HUDEP-2 (cell line): ENCODE measurements at regions not wholly inside any gene's neighbourhood (a gene's known extent, or its start where the extent isn't known, plus 50 kb on each side); places are given as distances from the start of the nearest gene placed in this dataset.

Experiments used
- DNase-seq, 76 experiments: peaks; one replicate each; lab custom pipeline; 2025; ENCODE audit not compliant: unreplicated experiment in 76 of 76; lab: John Stamatoyannopoulos, UW

DNA sequence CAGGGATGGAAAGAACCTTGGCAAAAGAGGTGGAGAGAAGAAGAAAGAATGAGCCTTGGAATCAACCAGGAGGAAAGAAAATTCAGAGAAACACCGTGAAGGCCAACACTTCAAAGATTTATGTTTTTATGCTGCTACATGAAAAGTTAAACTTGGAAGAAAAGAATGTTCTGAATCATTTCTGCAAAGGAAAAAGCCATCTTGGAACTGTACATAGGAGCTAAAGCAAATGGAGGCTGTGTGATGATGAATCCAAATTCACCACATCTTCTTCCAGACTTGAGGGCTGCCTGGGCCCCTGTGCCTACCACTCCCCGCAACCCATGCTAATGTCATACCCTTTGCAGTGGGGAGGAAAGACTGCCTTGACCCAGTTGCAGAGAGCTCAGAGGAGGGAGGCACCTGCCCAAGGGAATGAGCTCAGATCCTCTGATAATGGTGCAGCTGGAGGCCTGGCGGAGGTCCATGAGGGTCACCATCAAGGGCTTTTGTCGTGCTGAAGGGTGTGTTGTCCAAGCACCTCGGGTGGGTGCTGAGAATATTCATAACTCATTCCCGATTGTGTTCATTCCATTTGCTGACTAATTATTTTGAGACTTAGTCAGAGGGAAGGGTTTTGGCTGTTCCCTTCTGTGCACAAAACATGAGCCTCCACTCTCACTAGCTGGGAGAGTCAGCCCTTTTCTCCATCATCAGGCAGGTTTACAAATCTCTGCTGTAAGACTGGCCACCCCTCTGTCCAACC, 245.8 kb upstream of the JAG1 start:
- DNase-seq, result no peak

DNA sequence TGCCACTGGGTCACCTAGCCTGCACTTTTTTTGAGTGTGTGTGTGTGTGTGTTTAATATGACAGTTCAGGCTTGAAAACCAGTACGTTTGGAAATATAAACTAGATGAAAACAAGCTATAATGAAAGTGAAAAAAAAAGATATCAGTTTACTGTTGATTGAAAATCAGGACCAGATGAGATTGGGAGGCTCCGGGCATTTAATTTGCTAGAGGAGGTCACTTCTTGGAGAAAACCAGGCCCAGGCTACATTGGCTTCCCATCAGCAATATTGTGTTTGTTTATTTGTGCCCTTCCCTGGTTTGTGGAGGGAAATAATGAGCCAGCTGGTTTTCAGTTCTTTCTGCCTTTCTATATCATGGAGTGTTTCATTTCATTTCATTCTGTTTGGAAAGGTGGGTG, 246.6 kb upstream of the JAG1 start:
- no peak for DNase-seq

DNA sequence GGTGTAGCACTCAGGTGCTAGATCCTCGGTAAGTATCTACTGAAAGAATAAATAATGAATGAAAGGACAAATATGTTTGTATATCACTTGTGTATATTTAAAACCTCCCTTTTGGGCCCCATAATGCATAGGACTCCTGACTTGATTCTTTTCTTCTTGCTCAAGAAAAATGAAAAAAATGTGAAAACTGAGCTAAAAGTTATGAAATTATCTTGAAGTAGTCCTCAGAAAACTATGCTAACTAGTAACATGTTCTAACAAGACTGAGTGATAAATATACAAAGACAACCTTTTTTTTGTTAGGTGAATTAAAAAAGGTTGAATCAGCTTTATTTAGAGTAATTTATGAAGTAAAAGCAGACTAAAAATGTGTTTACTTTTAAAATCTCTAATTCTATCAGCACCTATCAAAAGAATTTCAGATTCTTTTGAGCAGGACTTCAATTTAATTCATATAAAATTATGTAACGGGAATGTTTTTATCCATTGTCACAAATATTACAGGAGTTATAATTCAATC, 247.8 kb upstream of the JAG1 start:
- no peak for DNase-seq

DNA sequence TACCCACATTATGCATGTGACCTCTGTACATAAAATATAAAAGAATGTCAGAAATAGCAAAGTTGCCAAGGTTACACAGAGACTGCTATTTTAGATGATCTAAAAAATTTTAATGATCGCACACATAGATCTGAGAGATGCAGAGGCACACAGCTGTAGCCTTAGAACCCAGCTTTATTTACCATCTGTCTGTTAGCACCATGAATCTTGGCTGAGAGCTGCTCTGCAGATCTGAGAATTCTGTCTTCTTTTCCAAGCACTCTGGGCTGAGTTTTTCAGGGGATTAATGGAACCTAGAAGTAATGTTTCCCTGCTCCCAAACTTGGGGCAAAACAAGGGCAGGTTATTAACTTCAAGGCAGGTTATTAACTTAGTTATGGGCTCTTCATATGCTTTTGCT, 248.7 kb upstream of the JAG1 start:
- DNase-seq, result no peak

DNA sequence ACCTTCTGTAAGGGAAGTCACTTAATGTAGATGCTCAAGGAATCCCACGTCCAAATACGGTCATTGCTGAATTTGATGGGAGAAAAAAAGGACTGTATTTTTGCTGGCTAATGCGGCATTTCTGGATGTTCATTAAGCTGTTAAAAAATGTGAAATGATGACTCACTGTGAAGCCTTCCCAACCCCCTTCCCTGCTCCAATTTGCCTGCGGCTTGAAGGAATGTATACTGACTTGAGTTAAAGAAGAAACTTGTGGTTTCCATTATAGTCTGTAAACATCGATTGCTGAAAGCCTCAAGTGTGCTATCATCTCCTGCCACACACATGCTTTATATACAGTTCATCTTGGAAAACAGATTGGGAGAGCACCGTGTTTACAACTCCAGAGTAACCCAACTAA, 249.1 kb upstream of the JAG1 start:
- no peak for DNase-seq

DNA sequence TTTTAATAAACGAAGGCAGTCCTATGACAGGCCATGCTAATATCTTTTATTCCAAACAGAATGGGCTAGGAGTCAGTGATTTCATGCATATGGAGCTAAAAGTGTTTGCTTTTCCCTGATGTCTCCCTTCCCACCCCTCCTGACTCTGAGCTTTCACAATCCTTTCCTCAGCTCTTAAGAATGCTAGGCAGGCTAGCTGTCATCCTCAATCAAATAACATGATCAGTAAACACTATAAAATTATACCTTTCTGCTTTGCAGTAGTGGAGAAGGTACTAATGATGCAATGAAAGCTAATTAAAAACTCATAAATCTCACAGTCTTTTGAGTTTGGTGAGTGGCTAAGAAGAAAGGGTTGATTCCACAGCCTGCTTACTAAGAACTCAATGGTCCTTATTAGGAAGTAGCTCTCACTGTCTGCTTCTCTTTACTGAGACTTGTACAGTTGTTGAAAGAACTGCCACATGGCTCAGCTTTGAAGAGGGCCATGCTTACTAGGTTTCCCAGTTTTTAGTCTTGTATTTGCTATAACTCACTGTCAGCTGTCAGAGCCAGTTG, 250.9 kb upstream of the JAG1 start:
- no peak for DNase-seq

DNA sequence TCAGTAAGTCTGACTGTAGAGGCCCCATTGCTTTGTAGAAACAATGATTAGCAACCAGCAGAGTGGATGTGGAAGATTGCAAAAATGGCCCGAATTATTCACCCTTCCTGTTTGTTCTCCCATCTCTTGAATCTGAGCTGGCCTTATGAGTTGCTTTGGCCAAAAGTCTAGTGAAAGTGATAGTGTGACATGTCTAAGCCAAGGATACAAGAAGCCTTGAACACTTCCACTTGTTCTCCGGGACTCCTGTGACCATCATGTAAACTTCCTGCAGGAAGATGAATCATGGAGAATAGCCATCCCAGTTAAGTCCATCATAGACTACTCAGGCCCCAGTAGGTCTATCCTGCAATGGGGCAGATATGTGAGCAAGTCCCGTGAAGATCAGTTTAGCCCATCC, 252.0 kb upstream of the JAG1 start:
- no peak for DNase-seq

DNA sequence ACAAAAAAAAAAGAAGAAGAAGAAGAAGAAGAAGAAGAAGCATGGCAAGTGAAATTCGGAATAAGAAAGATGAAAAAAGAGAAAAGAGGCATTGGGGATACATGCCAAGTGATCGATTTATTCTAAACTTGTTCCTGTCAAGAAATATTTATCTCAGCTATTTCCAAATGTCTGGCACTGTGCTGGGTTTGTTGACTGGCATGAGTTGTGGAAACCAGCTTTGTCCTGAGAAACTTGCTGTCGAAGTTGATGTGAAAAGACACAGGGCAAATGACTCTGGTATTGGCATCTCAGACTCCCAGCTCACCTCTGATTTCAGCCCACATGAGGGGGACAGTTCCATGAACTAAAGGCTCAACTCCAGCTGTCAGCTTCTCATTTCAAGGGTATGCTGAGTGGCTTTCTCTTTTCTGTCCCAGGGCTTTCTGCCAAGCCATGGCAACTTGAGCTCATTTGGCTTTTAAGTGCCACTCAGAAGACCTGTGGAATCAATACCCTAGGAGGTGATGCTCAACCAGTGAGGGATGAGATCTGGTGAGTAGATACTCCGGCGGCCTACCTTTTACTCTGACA, 253.3 kb upstream of the JAG1 start:
- DNase-seq, result no peak

DNA sequence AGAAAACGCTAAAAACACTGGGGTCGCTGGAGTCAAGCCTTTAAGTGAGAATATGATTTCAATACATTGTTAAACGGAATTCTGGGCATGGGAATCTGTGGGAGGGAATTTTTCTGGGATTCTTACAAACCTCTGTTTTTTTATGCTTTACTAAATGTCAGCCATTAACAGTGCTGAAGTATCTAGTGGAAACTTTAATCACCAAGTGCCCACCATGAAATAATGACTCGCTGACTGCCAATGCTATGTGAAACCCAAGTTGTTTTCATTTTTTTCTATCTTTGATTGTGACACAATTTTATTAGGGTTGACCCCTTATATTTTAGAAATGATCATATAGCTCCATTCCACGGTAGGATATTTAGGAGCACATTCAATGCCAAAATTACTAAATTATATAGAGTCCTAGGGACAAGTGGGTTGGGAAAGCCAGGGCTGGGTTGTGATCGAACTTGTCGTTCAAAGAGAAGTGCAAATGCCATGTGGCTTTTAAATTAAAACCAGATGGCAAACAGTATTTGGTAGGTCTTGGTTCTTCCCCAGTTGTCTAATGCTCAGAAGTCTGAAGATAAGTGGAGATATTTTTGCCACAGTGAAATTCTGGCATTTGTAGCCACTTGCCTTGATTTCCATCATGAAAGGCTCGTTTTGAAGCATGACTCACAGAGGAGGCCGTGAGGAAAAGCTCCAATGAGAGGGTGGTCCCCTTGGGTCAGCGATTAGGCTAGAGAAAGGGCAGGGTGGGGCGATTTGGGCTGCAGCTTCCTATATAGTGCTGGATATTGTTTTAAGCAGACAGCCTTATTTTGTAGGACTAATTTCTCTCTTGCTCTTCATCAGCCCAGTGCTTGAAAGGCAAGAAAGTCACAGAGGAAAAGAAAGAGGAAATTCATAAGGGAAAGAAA, 254.4 kb upstream of the JAG1 start:
- DNase-seq, result no peak

DNA sequence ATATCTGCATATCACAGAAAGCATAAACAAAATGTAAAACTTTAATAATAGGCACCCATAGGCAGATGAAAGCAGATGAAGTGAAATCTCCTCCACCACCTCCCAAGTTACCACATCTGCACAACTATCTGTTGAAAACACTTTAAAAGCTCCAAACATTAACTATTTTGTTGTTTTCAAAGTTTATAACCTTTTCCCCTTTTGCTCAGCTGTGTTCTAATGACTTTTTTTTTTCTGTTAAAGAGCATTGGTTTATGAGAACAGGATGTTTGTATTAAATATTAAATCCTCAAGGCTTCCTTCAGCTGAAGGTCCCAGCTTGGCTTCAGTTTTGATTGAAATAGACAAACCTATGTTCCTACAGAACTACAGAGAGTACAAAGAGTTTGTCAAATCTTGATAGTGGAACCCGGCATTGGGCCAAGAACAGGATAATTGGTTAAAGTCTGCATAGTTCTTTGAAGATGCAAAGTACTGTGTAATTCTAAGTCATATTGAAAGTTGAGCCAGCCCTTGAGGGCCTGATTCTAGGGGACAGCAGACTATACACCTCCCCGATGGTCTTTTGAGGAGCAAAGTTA, 255.1 kb upstream of the JAG1 start:
- DNase-seq, result no peak

DNA sequence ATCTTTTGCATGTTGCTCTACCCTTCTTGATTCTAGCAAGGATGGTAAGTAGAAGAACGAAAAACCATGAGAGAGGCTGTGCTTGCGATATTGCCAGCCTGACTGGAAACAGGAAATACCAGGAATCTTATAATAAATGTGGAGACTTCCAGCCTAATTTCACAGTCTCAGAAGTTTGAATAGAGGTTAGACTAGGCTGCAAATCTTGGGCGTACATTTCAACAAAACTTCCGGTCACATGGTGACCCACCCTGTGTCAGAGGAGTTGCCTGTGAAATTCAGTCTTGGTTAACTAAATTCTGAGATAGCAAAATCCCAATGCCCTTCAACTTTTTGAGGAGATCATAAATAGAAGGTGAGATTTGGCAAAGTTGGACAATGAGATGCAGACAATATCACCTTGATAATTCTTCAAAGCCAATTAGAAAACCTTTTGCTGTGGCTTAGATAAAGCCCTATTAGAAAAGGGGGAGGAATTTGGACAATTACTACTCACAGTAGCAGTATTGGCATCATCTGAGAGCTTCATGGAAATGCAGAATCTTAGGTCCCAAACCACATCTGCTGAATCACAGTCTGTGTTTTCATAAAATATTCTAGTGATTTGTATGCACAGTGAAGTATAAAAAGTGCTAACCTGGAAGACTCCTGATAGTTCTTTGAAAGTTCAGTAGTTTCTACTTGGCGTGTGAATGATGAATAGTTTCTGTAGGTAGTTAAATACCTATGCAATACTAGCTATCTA, 262.0 kb upstream of the JAG1 start:
- no peak for DNase-seq

DNA sequence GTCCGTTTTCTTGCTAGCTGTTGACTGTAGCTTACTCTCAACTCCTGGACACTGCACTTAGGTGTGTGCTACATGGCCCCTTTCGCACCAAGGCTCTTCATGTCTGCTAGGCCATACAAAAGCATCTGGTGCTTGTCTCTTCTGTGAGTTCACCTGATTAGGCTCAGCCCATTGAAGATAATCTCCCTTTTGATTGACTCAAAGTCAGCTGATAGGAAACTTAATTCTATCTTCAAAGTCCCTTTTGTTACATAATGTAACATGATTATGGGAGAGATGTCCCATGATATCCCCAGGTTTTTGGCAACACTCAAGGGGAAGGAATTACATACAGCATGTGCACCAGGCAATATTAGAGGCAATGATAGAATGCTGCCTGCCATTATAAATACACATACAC, 263.0 kb upstream of the JAG1 start:
- no peak for DNase-seq

DNA sequence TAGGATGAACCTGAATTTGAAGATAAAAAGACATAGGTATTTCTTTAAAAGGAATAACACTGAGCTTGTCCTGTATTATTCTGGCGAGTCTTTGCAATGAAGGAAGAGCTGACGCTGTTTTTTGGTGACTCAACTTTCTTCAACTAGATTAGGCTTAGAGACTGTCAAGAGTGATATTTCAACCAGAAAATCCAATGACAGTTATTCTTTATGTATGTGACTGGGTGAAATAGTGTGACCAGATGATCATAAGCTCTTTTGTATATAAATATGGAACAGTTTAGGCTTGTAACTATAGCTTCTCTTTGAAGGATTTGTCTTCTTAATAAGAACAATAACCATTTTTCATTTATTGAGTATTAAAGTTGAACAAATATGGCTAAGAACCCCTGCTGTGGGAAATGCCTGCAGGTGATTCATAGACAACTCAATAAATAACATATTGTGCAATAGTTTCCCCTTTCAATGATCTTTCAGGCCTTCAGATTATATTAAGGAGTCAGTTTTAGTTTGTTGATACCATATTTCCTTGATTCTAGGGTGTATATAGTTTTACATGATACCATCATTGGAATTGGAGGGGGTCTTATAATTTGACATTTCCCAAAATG, 265.6 kb upstream of the JAG1 start:
- no peak for DNase-seq

DNA sequence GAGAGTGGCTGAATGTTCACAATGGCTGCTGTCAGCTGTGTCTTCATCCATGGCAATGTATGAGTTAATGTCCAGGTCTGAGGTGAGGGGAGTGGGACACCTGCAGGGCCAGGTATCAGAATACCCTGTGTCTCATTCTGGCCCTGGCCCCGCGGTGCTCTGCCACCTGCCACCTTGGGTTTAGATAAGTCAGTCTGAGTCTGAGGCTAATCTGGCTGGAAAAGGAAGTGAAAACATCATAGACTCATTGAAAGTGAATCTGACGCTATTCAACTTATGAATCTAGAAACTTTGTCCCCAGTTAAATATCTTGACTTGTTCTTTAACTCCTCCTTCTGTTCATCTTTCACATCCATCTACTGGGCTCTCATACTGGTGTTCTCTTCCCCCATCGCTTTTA, 267.1 kb upstream of the JAG1 start:
- no peak for DNase-seq

DNA sequence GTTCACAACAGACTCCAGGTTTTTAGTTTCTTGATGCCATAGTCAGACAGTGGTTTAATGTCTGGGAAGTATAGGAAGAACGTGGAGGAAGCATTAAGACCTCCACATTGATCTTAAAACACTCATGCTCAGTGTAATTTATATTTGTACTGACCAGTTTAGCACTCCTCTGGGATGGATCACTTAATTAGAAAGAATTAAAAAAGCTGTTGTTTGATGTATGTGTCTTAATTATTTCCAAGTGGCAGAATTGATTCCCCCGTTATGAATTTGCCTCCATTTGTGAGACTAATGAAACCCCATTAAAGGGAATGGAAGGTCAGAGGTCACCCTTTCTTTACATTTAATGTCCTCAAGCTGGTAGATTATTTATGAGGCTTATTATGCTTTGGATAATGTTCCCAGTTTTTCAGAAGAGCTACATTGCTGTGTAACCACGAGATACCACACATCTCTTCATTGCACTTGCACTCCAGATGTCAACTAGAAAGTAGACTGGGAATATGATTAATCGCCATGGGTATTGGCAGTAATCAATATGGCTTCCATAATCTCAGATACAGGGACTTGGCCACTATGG, 270.0 kb upstream of the JAG1 start:
- DNase-seq, result no peak

DNA sequence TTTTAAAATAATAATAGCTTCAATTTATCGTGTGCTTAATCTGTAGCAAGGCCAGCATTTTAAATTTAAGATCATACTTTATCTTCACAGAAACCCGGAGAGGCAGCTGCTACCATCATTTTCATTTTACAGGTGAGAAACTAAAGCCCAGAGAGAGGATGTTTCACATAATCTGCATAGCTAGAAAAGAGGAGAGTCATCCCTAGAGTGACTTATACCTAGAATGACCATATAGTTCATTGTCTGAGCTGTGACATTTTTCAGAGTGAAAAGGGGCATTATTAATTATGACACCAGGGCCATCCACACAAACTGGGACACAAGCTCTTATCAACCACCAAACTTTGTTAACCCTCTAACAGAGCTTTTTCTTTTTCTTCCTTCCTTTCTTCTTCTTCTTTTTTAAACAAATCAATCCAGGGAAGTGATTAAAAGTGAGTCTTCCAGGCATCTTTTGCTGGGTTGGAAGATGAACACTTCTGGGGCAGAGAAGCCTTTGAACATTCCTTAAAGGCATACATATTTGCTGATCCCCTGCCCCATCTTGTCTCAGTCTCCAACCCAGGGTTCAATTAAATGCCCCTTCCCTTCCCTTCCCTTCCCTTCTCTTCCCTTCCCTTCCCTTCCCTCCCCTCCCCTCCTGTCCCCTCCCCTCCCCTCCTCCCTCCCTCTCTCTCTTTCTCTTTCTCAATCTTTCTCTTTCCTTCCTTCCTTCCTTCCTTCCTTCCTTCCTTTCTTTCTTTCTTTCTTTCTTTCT, 272.5 kb upstream of the JAG1 start:
- DNase-seq, result no peak

DNA sequence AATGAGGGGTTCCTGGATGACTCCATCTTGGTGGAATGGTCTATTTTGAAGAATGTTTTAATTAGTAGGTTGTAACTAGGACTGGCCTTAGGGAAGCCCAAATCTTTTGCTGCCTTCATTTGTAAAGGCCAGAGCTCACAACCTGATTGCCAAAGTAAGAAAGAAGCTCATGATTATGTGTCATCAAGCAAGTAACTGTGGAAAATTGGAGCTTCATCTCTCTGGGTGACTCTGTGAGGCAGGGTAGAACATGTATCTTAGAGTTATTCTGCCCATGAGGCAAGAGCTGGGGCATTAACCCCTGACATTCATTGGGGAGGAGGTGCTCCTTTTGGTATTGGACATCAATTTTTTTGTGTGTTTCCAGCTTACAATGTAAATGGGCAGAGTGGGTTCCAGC, 273.9 kb upstream of the JAG1 start:
- DNase-seq, result no peak

DNA sequence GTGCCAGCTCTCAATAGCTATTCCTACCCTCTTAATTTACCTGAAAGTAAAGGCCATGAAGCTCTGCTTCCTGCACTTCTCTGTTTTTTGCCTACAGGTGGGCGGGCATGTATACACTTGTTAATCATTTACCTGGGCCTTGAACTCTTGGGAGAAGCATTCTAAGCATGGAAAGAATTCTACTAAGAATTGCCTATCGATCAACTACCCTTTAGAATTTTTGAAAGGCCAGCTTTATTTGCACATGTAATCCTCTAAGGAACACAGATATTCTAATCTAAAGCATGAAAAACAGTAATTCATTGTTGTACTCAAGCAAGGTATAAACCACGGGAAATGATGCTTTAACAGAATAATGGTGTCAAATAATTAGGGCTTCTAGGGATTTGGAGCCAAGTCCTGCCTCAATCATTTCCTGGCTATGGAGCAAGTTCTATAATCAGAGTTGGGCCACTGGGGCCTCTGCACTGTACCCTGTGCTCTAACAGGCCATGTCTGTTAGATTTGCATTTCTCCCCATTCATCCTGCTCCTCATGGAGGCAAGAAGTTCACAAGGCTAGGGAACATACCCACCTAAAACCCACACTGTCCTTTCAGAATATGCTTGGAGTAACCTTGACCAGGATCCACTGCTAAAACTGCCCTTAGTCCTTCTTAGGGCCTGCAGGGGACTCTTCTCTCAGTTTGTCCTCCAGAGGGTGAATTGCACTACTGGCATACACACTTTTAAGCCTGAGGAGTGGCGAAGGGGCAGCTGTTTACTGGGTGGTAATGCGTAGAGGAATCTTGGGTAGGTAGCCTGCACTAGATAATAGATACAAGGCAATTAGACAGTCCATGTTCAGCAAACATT, 276.4 kb upstream of the JAG1 start:
- no peak for DNase-seq
